ENCODE measurements at regions not wholly inside any gene's neighbourhood (a gene's known extent, or its start where the extent isn't known, plus 50 kb on each side); places are given as distances from the start of the nearest gene placed in this dataset.

DNA sequence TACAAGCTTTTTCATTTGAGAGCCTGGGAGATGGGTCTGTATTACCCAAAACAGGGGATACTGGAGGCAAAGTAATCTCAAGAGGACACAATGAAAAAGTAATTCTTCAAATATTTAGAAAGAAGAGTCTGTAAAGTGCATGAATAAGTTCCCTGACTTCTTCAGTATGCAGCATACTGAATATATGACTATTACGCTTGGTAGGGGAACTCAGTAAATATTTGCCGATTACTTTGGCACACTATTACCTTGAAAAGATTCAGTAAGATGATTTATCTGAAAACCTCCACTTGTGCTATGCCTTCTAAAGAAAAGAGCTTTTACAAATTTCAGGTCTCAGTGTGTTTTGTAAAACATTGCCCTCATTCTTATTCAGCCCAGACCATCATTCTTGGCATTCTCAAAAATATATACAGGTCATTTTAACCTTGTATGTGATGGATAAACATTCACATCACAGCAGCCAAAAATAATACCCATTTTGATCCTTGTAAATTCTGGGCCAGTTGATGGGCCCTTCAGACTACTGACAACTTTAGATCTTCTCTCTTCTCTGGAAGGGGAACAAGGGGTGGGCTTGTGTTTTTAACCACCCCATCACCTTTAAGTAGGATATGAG lies 125.9 kb downstream of the EDN1 start:
- no peak overlapping the region for H3K4me3 ChIP-seq
- intact Hi-C loops (cut with DNase I; ENCODE audit: low total_unique reads), result no loop called here
- no peaks in the 10 kb centered on the region for H3K36me3 ChIP-seq
- no peaks in the 10 kb centered on the region for H3K9me3 ChIP-seq
- no peak for DNase-seq (ENCODE audit: low spot score in 2 of 2)
- no peaks in the 10 kb centered on the region for H3K27me3 ChIP-seq
- no peak overlapping the region for H3K27ac ChIP-seq
- no peaks in the 10 kb centered on the region for H3K4me1 ChIP-seq
- no peak for TF ChIP-seq POLR2A (IDR thresholded peaks at IDR 0.05)
- TF ChIP-seq, protein P1, sequence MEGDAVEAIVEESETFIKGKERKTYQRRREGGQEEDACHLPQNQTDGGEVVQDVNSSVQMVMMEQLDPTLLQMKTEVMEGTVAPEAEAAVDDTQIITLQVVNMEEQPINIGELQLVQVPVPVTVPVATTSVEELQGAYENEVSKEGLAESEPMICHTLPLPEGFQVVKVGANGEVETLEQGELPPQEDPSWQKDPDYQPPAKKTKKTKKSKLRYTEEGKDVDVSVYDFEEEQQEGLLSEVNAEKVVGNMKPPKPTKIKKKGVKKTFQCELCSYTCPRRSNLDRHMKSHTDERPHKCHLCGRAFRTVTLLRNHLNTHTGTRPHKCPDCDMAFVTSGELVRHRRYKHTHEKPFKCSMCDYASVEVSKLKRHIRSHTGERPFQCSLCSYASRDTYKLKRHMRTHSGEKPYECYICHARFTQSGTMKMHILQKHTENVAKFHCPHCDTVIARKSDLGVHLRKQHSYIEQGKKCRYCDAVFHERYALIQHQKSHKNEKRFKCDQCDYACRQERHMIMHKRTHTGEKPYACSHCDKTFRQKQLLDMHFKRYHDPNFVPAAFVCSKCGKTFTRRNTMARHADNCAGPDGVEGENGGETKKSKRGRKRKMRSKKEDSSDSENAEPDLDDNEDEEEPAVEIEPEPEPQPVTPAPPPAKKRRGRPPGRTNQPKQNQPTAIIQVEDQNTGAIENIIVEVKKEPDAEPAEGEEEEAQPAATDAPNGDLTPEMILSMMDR (IDR thresholded peaks at IDR 0.05), result no peak
- no peak for TF ChIP-seq POLR2AphosphoS5 (IDR thresholded peaks at IDR 0.05)

DNA sequence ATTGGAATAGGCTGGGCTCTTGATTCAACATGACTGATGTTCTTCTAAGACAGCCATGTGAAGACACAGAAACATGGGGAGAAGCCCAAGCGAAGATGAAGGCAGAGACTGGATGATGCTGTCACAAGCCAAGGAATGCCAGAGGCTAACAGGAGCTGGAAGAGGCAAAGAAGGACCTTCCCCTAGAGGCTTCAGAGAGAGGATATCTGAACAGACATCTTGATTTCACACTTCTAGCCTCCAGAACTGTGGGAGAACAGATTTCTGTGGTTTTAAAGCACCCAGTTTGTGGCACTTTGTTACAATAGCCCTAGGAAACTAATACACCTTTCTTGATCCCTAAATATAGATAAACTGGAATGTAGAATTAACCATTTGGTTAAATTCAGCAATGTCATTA lies 127.0 kb downstream of the EDN1 start:
- Histone ChIP-seq H3K36me3 (no peaks in the 10 kb centered on the region), H3K4me1 (no peaks in the 10 kb centered on the region), H3K27me3 (no peaks in the 10 kb centered on the region), H3K9me3 (no peaks in the 10 kb centered on the region), H3K4me3 (no peak overlapping the region), H3K27ac (no peak overlapping the region)
- TF ChIP-seq, protein P1 (IDR thresholded peaks at IDR 0.05), result no peak
- TF ChIP-seq POLR2AphosphoS5 (IDR thresholded peaks at IDR 0.05) (no peak), POLR2A (IDR thresholded peaks at IDR 0.05) (no peak)
- DNase-seq (ENCODE audit: low spot score in 2 of 2), result no peak
- intact Hi-C loops (cut with DNase I; ENCODE audit: low total_unique reads), result no loop called here

DNA sequence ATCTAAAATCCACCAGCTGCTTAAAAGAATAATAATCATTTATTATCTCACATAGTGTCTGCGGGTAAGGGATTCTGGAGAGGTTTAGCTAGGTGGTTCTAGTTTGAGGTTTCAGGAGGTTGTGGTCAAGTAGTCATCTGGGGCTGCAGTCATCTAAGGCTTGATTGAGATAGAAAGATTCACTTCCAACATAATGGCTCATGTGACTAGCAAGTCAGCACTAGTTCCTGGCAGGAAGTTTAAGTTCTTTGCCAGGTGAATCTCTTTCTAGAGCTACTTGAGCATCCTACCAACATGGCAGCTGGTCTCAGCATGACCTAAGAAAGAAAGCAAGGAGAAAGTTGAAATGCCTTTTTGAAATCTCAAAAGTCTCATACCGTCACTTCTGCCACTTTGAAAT lies 128.8 kb downstream of the EDN1 start:
- no peak for DNase-seq (ENCODE audit: low spot score in 2 of 2)
- H3K27me3 ChIP-seq, result no peaks in the 10 kb centered on the region
- intact Hi-C loops (cut with DNase I; ENCODE audit: low total_unique reads), result no loop called here
- H3K4me1 ChIP-seq, result no peaks in the 10 kb centered on the region
- no peak overlapping the region for H3K27ac ChIP-seq
- no peak for TF ChIP-seq POLR2AphosphoS5 (IDR thresholded peaks at IDR 0.05)
- TF ChIP-seq, protein P1 (IDR thresholded peaks at IDR 0.05), result no peak
- TF ChIP-seq POLR2A (IDR thresholded peaks at IDR 0.05), result no peak
- no peak overlapping the region for H3K4me3 ChIP-seq
- no peaks in the 10 kb centered on the region for H3K36me3 ChIP-seq
- H3K9me3 ChIP-seq, result no peaks in the 10 kb centered on the region

DNA sequence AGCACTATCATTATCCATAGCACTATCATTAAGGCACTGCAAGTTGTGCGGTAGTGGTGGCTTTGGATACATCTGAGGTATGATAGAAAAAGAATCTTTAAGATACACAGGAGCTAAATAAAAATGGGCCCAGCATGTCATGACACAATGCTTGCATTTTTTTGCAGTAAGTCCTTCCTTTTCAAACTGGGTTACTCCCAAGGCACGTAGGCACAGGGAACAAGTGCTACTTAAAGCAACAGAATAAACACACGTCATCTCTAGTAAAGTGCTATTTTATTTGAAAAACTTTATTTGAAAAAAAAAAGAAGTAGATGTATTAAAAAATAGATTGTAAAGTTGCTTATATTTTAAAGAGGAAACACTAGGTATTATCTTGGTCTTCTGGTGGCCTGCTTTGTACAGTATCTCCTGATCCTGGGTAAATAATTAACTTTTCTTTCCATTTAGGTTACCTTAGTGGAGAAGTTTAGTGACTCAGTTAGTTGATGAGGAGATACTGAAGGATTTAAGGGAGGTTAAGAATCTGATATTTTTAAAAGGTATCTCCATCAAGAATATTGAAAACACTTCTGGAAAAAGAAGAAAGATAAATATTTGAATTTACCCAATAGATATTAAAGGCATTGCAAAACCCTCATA lies 129.6 kb downstream of the EDN1 start:
- TF ChIP-seq, protein P1 (IDR thresholded peaks at IDR 0.05), result no peak
- Histone ChIP-seq H3K27me3 (no peaks in the 10 kb centered on the region), H3K9me3 (no peaks in the 10 kb centered on the region), H3K36me3 (no peaks in the 10 kb centered on the region), H3K4me3 (no peak overlapping the region), H3K4me1 (no peaks in the 10 kb centered on the region), H3K27ac (no peak overlapping the region)
- intact Hi-C loops (cut with DNase I; ENCODE audit: low total_unique reads), result no loop called here
- no peak for DNase-seq (ENCODE audit: low spot score in 2 of 2)

DNA sequence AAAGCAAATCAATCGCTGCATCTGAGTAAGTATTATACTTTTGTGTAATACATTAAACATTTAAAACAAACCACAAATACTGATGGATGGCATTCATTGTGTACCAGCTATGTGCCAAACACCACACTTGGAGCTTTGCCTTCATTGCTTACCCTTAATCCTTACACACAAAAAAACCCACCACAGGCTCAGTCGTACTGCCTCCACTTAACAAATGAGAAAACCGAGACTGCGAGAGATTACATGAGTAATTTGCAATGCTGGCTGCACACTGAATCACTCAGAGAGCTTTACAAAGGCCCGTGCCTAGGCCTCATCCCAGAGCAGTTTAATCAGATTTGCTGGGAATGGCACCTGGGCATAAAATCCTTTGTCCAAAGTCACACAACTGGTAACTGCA lies 130.5 kb downstream of the EDN1 start:
- intact Hi-C loops (cut with DNase I; ENCODE audit: low total_unique reads), result no loop called here
- H3K4me1 ChIP-seq, result no peaks in the 10 kb centered on the region
- H3K27ac ChIP-seq, result no peak overlapping the region
- TF ChIP-seq, protein P1 (IDR thresholded peaks at IDR 0.05), result no peak
- TF ChIP-seq POLR2AphosphoS5 (IDR thresholded peaks at IDR 0.05), result no peak
- TF ChIP-seq POLR2A (IDR thresholded peaks at IDR 0.05), result no peak
- no peaks in the 10 kb centered on the region for H3K9me3 ChIP-seq
- no peak overlapping the region for H3K4me3 ChIP-seq
- DNase-seq (ENCODE audit: low spot score in 2 of 2), result no peak
- no peaks in the 10 kb centered on the region for H3K36me3 ChIP-seq
- H3K27me3 ChIP-seq, result no peaks in the 10 kb centered on the region

Data from breast epithelium (tissue), 4 donors.